Mammary epithelial cell (primary cell): ENCODE measurements at regions not wholly inside any gene's neighbourhood (a gene's known extent, or its start where the extent isn't known, plus 50 kb on each side); places are given as distances from the start of the nearest gene placed in this dataset.

ENCODE experiments used
- EZH2 ChIP-seq: IDR thresholded peaks from 2 replicates; pipeline ENCODE4 v1.6.1; 2012; ENCODE audit warnings: low read length, inconsistent platforms, borderline replicate concordance
- TF ChIP-seq, protein P1 (sequence below), 2 donors: IDR thresholded peaks in 1 of 2; conservative IDR thresholded peaks in 1 of 2; 2 replicates each; pipeline ENCODE4 v1.5.1; 2011 to 2012; ENCODE audit warnings: inconsistent platforms in 2 of 2, low read length in 2 of 2, mild to moderate bottlenecking in 2 of 2, control low read depth in 1 of 2, low read depth in 1 of 2; ENCODE audit not compliant: insufficient read depth in 1 of 2; ENCODE audit errors: extremely low read depth in 1 of 2

DNA sequence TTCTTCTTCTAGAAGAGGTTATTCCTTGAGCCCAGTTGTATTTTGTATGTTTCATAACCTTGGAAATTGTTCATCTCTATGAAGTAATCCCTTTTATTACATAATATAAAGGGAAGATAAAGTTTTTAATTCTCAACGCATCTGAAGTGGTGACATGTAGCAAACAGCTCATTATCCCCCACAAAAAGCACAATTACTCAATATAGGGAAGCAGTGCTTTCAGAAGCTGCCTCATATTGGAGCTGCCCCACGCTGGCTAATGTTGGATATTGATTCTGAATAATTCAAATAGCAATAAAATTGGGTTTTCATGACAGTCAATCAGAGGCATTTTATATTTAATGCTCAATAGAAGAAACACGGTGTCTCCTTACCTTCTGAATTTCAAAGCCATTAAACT is 604.3 kb upstream of the RBFOX1 start:
- TF ChIP-seq, protein P1, sequence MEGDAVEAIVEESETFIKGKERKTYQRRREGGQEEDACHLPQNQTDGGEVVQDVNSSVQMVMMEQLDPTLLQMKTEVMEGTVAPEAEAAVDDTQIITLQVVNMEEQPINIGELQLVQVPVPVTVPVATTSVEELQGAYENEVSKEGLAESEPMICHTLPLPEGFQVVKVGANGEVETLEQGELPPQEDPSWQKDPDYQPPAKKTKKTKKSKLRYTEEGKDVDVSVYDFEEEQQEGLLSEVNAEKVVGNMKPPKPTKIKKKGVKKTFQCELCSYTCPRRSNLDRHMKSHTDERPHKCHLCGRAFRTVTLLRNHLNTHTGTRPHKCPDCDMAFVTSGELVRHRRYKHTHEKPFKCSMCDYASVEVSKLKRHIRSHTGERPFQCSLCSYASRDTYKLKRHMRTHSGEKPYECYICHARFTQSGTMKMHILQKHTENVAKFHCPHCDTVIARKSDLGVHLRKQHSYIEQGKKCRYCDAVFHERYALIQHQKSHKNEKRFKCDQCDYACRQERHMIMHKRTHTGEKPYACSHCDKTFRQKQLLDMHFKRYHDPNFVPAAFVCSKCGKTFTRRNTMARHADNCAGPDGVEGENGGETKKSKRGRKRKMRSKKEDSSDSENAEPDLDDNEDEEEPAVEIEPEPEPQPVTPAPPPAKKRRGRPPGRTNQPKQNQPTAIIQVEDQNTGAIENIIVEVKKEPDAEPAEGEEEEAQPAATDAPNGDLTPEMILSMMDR (conservative IDR thresholded peaks at IDR 0.05 in 1 of 2, IDR thresholded peaks at IDR 0.05 in 1 of 2; ENCODE audit: extremely low read depth in 1 of 2, insufficient read depth in 1 of 2, low read depth in 1 of 2, low read length in 2 of 2) = no peak
- no peak for TF ChIP-seq EZH2
